Pons (tissue), 1 donor: ENCODE measurements at regions not wholly inside any gene's neighbourhood (a gene's known extent, or its start where the extent isn't known, plus 50 kb on each side); places are given as distances from the start of the nearest gene placed in this dataset.

ENCODE experiments used
- DNase-seq: peaks from one replicate; pipeline ENCODE4 v3.0.0-alpha.2; 2016; ENCODE audit warnings: low spot score

DNA sequence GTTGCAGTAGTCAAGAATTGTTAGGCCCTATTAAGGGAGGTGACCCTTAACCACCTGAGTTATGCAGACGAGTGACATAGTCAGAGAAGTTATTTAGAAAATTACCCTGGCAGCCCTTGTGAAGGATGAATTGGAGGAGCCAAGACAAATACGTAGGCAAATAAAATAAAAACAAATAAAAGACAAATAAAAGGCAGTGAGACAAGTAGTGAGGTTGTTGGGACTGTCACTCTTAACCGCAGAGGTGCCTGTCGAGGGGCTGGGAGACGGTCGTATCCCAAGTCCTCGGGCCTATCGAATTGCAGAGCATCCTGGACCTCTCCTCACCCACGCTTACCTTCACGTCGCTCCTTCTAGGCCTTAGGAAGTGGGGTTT is 58.0 kb upstream of the ZC4H2 start:
- DNase-seq, result no peak
